ENCODE measurements at regions not wholly inside any gene's neighbourhood (a gene's known extent, or its start where the extent isn't known, plus 50 kb on each side); places are given as distances from the start of the nearest gene placed in this dataset.
"Not testable (repeated sequence)": the region's sequence is repeated elsewhere in the genome, so short reads cannot be mapped to it uniquely, and the experiment has no call there.

GRCh38 chr2:34215174-34215573 lies 616.1 kb upstream of the FAM98A start:
- CTCF ChIA-PET = no interaction called here
- H3K9me3 ChIP-seq (ENCODE audit: control insufficient read depth, insufficient read depth, low read depth, low read length) = no peaks in the 10 kb centered on the region
- H3K27ac ChIP-seq (ENCODE audit: extremely low read depth, low read depth, low read length) = no peak overlapping the region
- TF ChIP-seq ZNF354C (tag by site-specific recombination; IDR thresholded peaks at IDR 0.05; ENCODE audit: borderline replicate concordance, low read depth) (no peak), ZNF513 (tag by site-specific recombination; IDR thresholded peaks at IDR 0.05) (no peak), ZNF398 (tag by site-specific recombination; IDR thresholded peaks at IDR 0.05) (no peak), ZNF132 (tag by site-specific recombination; IDR thresholded peaks at IDR 0.05; ENCODE audit: borderline replicate concordance) (no peak), ZNF394 (tag by site-specific recombination; IDR thresholded peaks at IDR 0.05; ENCODE audit: borderline replicate concordance) (no peak), ZNF335 (tag by site-specific recombination; conservative IDR thresholded peaks at IDR 0.05) (no peak)
- H3K36me3 ChIP-seq (ENCODE audit: control insufficient read depth in 2 of 2, insufficient read depth in 1 of 2, low read length in 2 of 2) = no peaks in the 10 kb centered on the region
- H3K4me1 ChIP-seq (ENCODE audit: control insufficient read depth, insufficient read depth, low read length) = no peaks in the 10 kb centered on the region
- no peak overlapping the region for H3K4me3 ChIP-seq (ENCODE audit: low read depth, low read length)
- POLR2A ChIA-PET = no interaction called here

GRCh38 chr2:34210382-34210781 lies 611.3 kb upstream of the FAM98A start:
- H3K4me1 ChIP-seq (ENCODE audit: control insufficient read depth, insufficient read depth, low read length); H3K27ac ChIP-seq (ENCODE audit: extremely low read depth, low read depth, low read length); POLR2A ChIA-PET; H3K9me3 ChIP-seq (ENCODE audit: control insufficient read depth, insufficient read depth, low read depth, low read length); H3K4me3 ChIP-seq (ENCODE audit: low read depth, low read length); CTCF ChIA-PET; H3K36me3 ChIP-seq (ENCODE audit: control insufficient read depth in 2 of 2, insufficient read depth in 1 of 2, low read length in 2 of 2): not testable (repeated sequence)
- TF ChIP-seq SETDB1 (IDR thresholded peaks at IDR 0.05; ENCODE audit: insufficient read length, low read length) = peak; percentile 51

- POLR2A ChIA-PET = no interaction called here
- CTCF ChIA-PET = no interaction called here
- Histone ChIP-seq H3K4me1 (ENCODE audit: control insufficient read depth, insufficient read depth, low read length) (no peaks in the 10 kb centered on the region), H3K9me3 (ENCODE audit: control insufficient read depth, insufficient read depth, low read depth, low read length) (no peaks in the 10 kb centered on the region), H3K4me3 (ENCODE audit: low read depth, low read length) (no peak overlapping the region), H3K27ac (ENCODE audit: extremely low read depth, low read depth, low read length) (no peak overlapping the region), H3K36me3 (ENCODE audit: control insufficient read depth in 2 of 2, insufficient read depth in 1 of 2, low read length in 2 of 2) (no peaks in the 10 kb centered on the region)
- TF ChIP-seq ZNF362 (tag by site-specific recombination; IDR thresholded peaks at IDR 0.05) (no peak), ZNF280C (tag by site-specific recombination; IDR thresholded peaks at IDR 0.05) (no peak), ZNF747 (tag by site-specific recombination; IDR thresholded peaks at IDR 0.05) (no peak), ZNF132 (tag by site-specific recombination; IDR thresholded peaks at IDR 0.05; ENCODE audit: borderline replicate concordance) (no peak), ZEB2 (tag by site-specific recombination; IDR thresholded peaks at IDR 0.05) (no peak), KLF17 (tag by site-specific recombination; IDR thresholded peaks at IDR 0.05) (no peak), PRDM6 (tag by site-specific recombination; IDR thresholded peaks at IDR 0.05) (no peak), PRDM2 (tag by site-specific recombination; IDR thresholded peaks at IDR 0.05; ENCODE audit: borderline replicate concordance) (no peak)
These were observed 605.5 kb upstream of the FAM98A start for GRCh38 chr2:34204560-34204959.

Measured in HEK293 (cell line).